ENCODE measurements at regions not wholly inside any gene's neighbourhood (a gene's known extent, or its start where the extent isn't known, plus 50 kb on each side); places are given as distances from the start of the nearest gene placed in this dataset.

GRCh38 chr3:24963762-24964625, 464.1 kb upstream of the RARB start:
- DNase-seq (ENCODE audit: insufficient read length, low spot score) = no peak

GRCh38 chr3:24965706-24966385, 462.2 kb upstream of the RARB start:
- DNase-seq (ENCODE audit: insufficient read length, low spot score) (no peak), FAIRE-seq (no peak)

More at GRCh38 chr3:24963762-24964625, 464.1 kb upstream of the RARB start:
- no peak for FAIRE-seq

GRCh38 chr3:24968036-24968435, 460.0 kb upstream of the RARB start:
- FAIRE-seq = no peak
- no peak for DNase-seq (ENCODE audit: insufficient read length, low spot score)

GRCh38 chr3:24972491-24972890, 455.6 kb upstream of the RARB start:
- FAIRE-seq = no peak
- DNase-seq (ENCODE audit: insufficient read length, low spot score) = no peak

- no peak for FAIRE-seq
- no peak for DNase-seq (ENCODE audit: insufficient read length, low spot score)
Measured at GRCh38 chr3:24981309-24981708, 446.8 kb upstream of the RARB start.

GRCh38 chr3:24981924-24982323, 446.1 kb upstream of the RARB start:
- FAIRE-seq (no peak), DNase-seq (ENCODE audit: insufficient read length, low spot score) (no peak)

- FAIRE-seq (no peak), DNase-seq (ENCODE audit: insufficient read length, low spot score) (no peak)
Measured at GRCh38 chr3:24985668-24986067, 442.4 kb upstream of the RARB start.

GRCh38 chr3:24986612-24987011, 441.5 kb upstream of the RARB start:
- no peak for DNase-seq (ENCODE audit: insufficient read length, low spot score)
- FAIRE-seq = no peak

GRCh38 chr3:24999357-24999756, 428.7 kb upstream of the RARB start:
- no peak for DNase-seq (ENCODE audit: insufficient read length, low spot score)
- no peak for FAIRE-seq

GRCh38 chr3:25000971-25001591, 427.0 kb upstream of the RARB start:
- FAIRE-seq (no peak), DNase-seq (ENCODE audit: insufficient read length, low spot score) (no peak)

GRCh38 chr3:25002052-25002451, 426.0 kb upstream of the RARB start:
- DNase-seq (ENCODE audit: insufficient read length, low spot score) = no peak

GRCh38 chr3:25007974-25008658, 419.9 kb upstream of the RARB start:
- no peak for FAIRE-seq

More at GRCh38 chr3:25002052-25002451, 426.0 kb upstream of the RARB start:
- no peak for FAIRE-seq

GRCh38 chr3:25009665-25010064, 418.4 kb upstream of the RARB start:
- no peak for FAIRE-seq
- no peak for DNase-seq (ENCODE audit: insufficient read length, low spot score)

More at GRCh38 chr3:25007974-25008658, 419.9 kb upstream of the RARB start:
- no peak for DNase-seq (ENCODE audit: insufficient read length, low spot score)

GRCh38 chr3:25015599-25015998, 412.5 kb upstream of the RARB start:
- DNase-seq (ENCODE audit: insufficient read length, low spot score) (no peak), FAIRE-seq (no peak)

GRCh38 chr3:25018909-25019308, 409.2 kb upstream of the RARB start:
- no peak for FAIRE-seq

GRCh38 chr3:25019506-25019905, 408.6 kb upstream of the RARB start:
- no peak for DNase-seq (ENCODE audit: insufficient read length, low spot score)

More at GRCh38 chr3:25018909-25019308, 409.2 kb upstream of the RARB start:
- no peak for DNase-seq (ENCODE audit: insufficient read length, low spot score)

GRCh38 chr3:25021816-25022215, 406.2 kb upstream of the RARB start:
- FAIRE-seq = no peak
- DNase-seq (ENCODE audit: insufficient read length, low spot score) = no peak

More at GRCh38 chr3:25019506-25019905, 408.6 kb upstream of the RARB start:
- no peak for FAIRE-seq

GRCh38 chr3:25023876-25024275, 404.2 kb upstream of the RARB start:
- DNase-seq (ENCODE audit: insufficient read length, low spot score) (no peak), FAIRE-seq (no peak)

GRCh38 chr3:25025236-25025635, 402.8 kb upstream of the RARB start:
- DNase-seq (ENCODE audit: insufficient read length, low spot score) (no peak), FAIRE-seq (no peak)

- DNase-seq (ENCODE audit: insufficient read length, low spot score) (no peak), FAIRE-seq (no peak)
Measured at GRCh38 chr3:25027650-25028049, 400.4 kb upstream of the RARB start.

GRCh38 chr3:25029820-25030219, 398.2 kb upstream of the RARB start:
- FAIRE-seq = no peak
- no peak for DNase-seq (ENCODE audit: insufficient read length, low spot score)
